ENCODE measurements at regions not wholly inside any gene's neighbourhood (a gene's known extent, or its start where the extent isn't known, plus 50 kb on each side); places are given as distances from the start of the nearest gene placed in this dataset.

DNA sequence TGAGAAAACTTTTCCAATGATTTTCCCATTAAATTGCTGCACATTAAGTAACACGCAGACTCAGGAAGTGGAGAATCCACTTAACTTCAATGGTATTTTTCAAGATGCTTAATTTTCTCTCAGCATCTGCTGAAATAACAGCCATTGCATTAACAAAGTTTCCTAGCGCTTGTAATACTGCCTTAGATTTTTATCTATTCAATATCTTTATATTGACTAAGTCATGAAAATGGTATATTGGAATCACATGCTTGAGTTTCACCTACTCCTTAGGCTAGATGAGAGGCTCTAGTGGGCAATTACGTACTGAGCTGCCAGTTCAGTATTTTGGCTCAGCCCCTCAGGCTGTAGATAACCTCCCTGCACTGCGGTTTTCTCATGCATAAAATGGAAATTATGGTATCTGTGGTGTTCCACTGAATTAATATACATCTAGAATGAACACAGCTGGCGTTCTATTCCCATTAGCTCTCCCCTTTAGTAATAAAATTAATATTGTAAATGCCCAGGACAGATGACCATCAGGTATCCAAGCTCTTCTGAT is 112.9 kb downstream of the MTX3 start:
- no peaks in the 10 kb centered on the region for H4K20me1 ChIP-seq
- H3K27me3 ChIP-seq = no peaks in the 10 kb centered on the region
- H3K4me2 ChIP-seq = no peak overlapping the region
- TF ChIP-seq Cebpa-rat (IDR thresholded peaks at IDR 0.05) = no peak
- peaks cover 0 to 37% (median 10%) of the 10 kb centered on the region in 10 experiments; a peak in 15 of 20 replicates for H3K4me1 ChIP-seq
- no peak overlapping the region for H3K9ac ChIP-seq
- H3K9me3 ChIP-seq (replicated peaks in 1 of 11) = peaks cover 18 to 88% (median 54%) of the 10 kb centered on the region in 11 experiments; a peak in 21 of 22 replicates
- no peak overlapping the region for H3K4me3 ChIP-seq
- H3K36me3 ChIP-seq = peaks cover 0 to 6% (median 0%) of the 10 kb centered on the region in 11 experiments; a peak in 2 of 22 replicates
- no peak overlapping the region for H3K27ac ChIP-seq

DNA sequence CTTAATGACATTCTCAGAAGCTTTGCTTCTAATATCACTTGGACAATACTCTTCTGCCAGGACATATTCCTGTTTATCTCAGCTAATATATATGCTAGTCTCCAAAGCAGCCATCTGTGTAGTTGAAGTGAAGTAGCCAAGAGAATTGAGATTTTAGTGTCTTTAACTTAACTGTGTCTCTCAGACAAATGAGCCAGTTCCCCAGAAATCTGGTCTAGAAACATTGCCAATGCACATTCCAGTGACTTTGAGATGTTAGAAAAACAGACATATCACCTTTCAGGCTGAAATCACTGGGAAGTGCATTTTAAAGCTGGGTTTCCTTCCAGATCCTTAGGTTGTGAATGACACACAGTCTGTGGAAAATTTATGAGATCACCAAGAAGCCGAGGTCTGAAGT is 114.6 kb downstream of the MTX3 start:
- H3K36me3 ChIP-seq = peaks cover 0 to 2% (median 0%) of the 10 kb centered on the region in 11 experiments; a peak in 2 of 22 replicates
- H4K20me1 ChIP-seq = no peaks in the 10 kb centered on the region
- no peak for TF ChIP-seq Cebpa-rat (IDR thresholded peaks at IDR 0.05)
- peaks cover 15 to 87% (median 55%) of the 10 kb centered on the region in 11 experiments; a peak in 20 of 22 replicates for H3K9me3 ChIP-seq (replicated peaks in 1 of 11)
- no peak overlapping the region for H3K4me3 ChIP-seq
- H3K9ac ChIP-seq = no peak overlapping the region
- H3K4me2 ChIP-seq = peak overlapping the region in 4 of 11 experiments; percentile 22 to 42 (median 32); a peak in 6 of 22 replicates
- peaks cover 0 to 29% (median 6%) of the 10 kb centered on the region in 10 experiments; a peak in 10 of 20 replicates for H3K4me1 ChIP-seq
- H3K27me3 ChIP-seq = no peaks in the 10 kb centered on the region
- no peak overlapping the region for H3K27ac ChIP-seq

- H3K27ac ChIP-seq = no peak overlapping the region
Observed at GRCh38 chr5:79875230-79875629, 115.8 kb downstream of the MTX3 start.

GRCh38 chr5:79873187-79873586 is 117.9 kb downstream of the MTX3 start:
- TF ChIP-seq Cebpa-rat (IDR thresholded peaks at IDR 0.05) = no peak
- Histone ChIP-seq H3K4me2 (no peak overlapping the region), H3K27ac (no peak overlapping the region), H3K36me3 (no peaks in the 10 kb centered on the region; a peak in 1 of 22 replicates), H3K4me1 (peaks cover 0 to 29% (median 6%) of the 10 kb centered on the region in 10 experiments; a peak in 10 of 20 replicates), H3K27me3 (no peaks in the 10 kb centered on the region), H3K9me3 (replicated peaks in 1 of 11) (peaks cover 21 to 88% (median 52%) of the 10 kb centered on the region in 11 experiments; a peak in 21 of 22 replicates), H3K4me3 (no peak overlapping the region), H4K20me1 (no peaks in the 10 kb centered on the region), H3K9ac (no peak overlapping the region)

More at GRCh38 chr5:79875230-79875629, 115.8 kb downstream of the MTX3 start:
- peaks cover 0 to 29% (median 6%) of the 10 kb centered on the region in 10 experiments; a peak in 10 of 20 replicates for H3K4me1 ChIP-seq
- no peak for TF ChIP-seq Cebpa-rat (IDR thresholded peaks at IDR 0.05)
- H3K36me3 ChIP-seq = no peaks in the 10 kb centered on the region; a peak in 1 of 22 replicates
- H3K27me3 ChIP-seq = no peaks in the 10 kb centered on the region
- H3K4me2 ChIP-seq = peak overlapping the region in 2 of 11 experiments; percentile 22 to 42; a peak in 2 of 22 replicates
- H3K4me3 ChIP-seq = no peak overlapping the region
- H3K9me3 ChIP-seq (replicated peaks in 1 of 11) = peaks cover 17 to 87% (median 50%) of the 10 kb centered on the region in 11 experiments; a peak in 20 of 22 replicates
- no peaks in the 10 kb centered on the region for H4K20me1 ChIP-seq
- no peak overlapping the region for H3K9ac ChIP-seq

DNA sequence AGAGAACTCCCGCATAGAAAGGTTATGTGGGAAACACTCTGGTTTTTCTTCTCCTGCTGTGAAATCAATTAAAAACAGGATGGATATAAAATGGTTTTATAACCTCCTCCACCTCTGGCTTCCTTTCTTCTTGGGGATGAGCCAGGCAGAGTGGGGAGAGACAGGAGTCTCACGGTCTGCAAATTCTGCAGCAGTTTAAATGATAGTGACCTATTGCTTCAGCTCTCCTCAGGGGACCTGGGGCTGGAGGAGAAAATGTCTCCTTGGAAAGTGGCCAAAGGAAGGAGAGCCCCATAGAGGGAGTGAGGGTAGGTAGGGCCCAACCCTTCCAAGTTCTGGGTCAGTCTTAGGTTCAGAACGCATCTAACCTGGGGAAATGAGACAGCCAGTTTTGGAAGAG is 118.8 kb downstream of the MTX3 start:
- peaks cover 21 to 92% (median 58%) of the 10 kb centered on the region in 11 experiments; a peak in 21 of 22 replicates for H3K9me3 ChIP-seq (replicated peaks in 1 of 11)
- H3K4me3 ChIP-seq = no peak overlapping the region
- no peak overlapping the region for H3K9ac ChIP-seq
- H4K20me1 ChIP-seq = no peaks in the 10 kb centered on the region
- no peak overlapping the region for H3K4me2 ChIP-seq
- peaks cover 0 to 20% (median 6%) of the 10 kb centered on the region in 10 experiments; a peak in 10 of 20 replicates for H3K4me1 ChIP-seq
- H3K27me3 ChIP-seq = no peaks in the 10 kb centered on the region
- no peak for TF ChIP-seq Cebpa-rat (IDR thresholded peaks at IDR 0.05)
- H3K27ac ChIP-seq = no peak overlapping the region
- no peaks in the 10 kb centered on the region; a peak in 1 of 22 replicates for H3K36me3 ChIP-seq

- no peak overlapping the region for H3K4me3 ChIP-seq
- TF ChIP-seq Cebpa-rat (IDR thresholded peaks at IDR 0.05) = no peak
- H3K36me3 ChIP-seq = no peaks in the 10 kb centered on the region; a peak in 1 of 22 replicates
- H3K4me2 ChIP-seq = no peak overlapping the region
- H3K27ac ChIP-seq = no peak overlapping the region
- H3K4me1 ChIP-seq = peaks cover 0 to 12% (median 4%) of the 10 kb centered on the region in 10 experiments; a peak in 10 of 20 replicates
- no peaks in the 10 kb centered on the region for H3K27me3 ChIP-seq
- no peak overlapping the region for H3K9ac ChIP-seq
- H3K9me3 ChIP-seq (replicated peaks in 1 of 11) = peaks cover 21 to 92% (median 63%) of the 10 kb centered on the region in 11 experiments; a peak in 21 of 22 replicates
- H4K20me1 ChIP-seq = no peaks in the 10 kb centered on the region
Observed at GRCh38 chr5:79871364-79872120, 119.5 kb downstream of the MTX3 start.

DNA sequence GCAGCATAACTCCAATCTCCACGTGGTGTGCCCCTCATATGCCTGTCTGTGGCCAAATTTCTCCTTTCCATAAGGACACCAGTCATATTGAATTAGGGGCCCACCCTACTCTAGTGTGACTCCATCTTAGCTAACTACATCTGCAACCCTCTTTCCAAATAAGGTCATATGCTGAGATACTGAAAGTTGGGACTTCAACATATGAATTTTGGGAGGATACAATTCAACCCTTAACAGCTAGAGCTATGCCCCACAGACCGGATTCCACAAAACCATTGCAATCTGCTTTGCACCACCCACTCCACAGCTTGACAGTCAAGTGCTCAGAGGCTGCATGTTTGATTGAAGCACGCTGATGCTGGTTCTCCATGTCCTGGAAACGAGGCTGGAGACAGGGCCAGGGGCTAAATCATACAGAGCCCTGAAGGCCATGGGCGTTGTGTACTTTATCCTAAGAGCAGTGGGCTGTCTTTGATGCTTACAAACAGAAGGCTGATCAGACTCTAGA is 122.8 kb downstream of the MTX3 start:
- TF ChIP-seq Cebpa-rat (IDR thresholded peaks at IDR 0.05) = no peak

GRCh38 chr5:79865579-79865978 is 125.5 kb downstream of the MTX3 start:
- Histone ChIP-seq H3K36me3 (no peaks in the 10 kb centered on the region), H3K4me1 (no peaks in the 10 kb centered on the region), H3K4me2 (no peak overlapping the region), H3K9me3 (replicated peaks in 1 of 11) (peaks cover 12 to 55% (median 33%) of the 10 kb centered on the region in 11 experiments; a peak in 18 of 22 replicates), H3K27ac (no peak overlapping the region), H4K20me1 (no peaks in the 10 kb centered on the region), H3K4me3 (no peak overlapping the region), H3K27me3 (no peaks in the 10 kb centered on the region), H3K9ac (no peak overlapping the region)
- TF ChIP-seq Cebpa-rat (IDR thresholded peaks at IDR 0.05) = no peak

More for the DNA sequence above, 122.8 kb downstream of the MTX3 start:
- Histone ChIP-seq H3K4me3 (no peak overlapping the region), H3K27ac (no peak overlapping the region), H3K27me3 (no peaks in the 10 kb centered on the region), H3K4me2 (no peak overlapping the region), H3K9ac (no peak overlapping the region), H4K20me1 (no peaks in the 10 kb centered on the region), H3K4me1 (no peaks in the 10 kb centered on the region), H3K36me3 (no peaks in the 10 kb centered on the region), H3K9me3 (replicated peaks in 1 of 11) (peaks cover 16 to 81% (median 49%) of the 10 kb centered on the region in 11 experiments; a peak in 20 of 22 replicates)

DNA sequence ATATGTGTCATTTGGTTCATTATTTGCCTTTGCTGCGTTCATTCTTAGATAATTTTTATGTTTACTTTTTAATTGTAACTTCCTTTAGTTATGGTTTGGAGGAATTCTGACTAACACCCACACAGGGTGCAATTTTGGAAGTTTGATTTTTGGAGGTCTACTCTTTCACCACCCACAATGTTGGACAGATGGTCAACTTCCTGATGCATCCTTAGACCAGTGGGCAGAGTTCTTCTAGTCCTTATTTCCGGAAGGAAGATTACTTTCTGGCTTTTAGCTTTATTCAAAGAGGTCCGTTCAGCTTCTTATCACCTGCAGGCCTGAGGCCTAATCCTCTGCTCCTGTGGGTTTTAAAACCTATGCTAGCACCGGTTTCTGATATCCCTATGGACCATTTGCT is 126.7 kb downstream of the MTX3 start:
- Histone ChIP-seq H3K27me3 (no peaks in the 10 kb centered on the region), H3K4me3 (no peak overlapping the region), H3K9ac (no peak overlapping the region), H4K20me1 (no peaks in the 10 kb centered on the region), H3K27ac (no peak overlapping the region), H3K36me3 (no peaks in the 10 kb centered on the region), H3K4me1 (no peaks in the 10 kb centered on the region), H3K9me3 (replicated peaks in 1 of 11) (peaks cover 5 to 45% (median 26%) of the 10 kb centered on the region in 11 experiments; a peak in 16 of 22 replicates), H3K4me2 (no peak overlapping the region)
- TF ChIP-seq Cebpa-rat (IDR thresholded peaks at IDR 0.05) = no peak

Data from BLaER1 treated with 17β-estradiol and CSF1 and Interleukin-3, amounts not matched to agents 10 nM and 100 nM (cell line).